ENCODE measurements at regions not wholly inside any gene's neighbourhood (a gene's known extent, or its start where the extent isn't known, plus 50 kb on each side); places are given as distances from the start of the nearest gene placed in this dataset.

DNA sequence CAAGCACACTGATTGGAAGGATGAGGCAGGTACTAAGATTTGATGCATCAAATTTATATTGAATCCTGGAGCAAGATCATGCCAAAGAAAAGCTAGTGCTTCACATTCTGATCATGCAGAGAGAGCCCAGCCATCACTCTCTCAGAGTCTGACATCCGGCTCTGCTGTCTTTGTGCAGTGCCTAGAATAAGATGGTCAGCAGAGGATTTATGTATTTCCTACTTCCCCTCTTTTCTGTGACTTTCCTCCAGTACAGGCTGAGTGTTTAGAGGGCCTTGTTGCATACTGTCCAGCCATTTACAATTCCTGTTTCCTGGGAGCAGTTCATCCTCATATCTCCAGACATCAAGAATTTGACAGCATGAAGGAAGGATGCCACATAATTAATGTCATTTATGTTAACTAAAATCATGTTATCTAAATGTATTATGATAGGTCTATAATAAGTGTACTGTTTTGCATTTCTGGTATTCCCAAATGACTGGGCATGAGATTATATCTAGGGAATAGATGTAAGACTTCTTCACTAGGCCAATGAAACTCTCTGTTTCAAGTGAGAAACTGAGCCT, 167.6 kb downstream of the EPM2A start:
- TF ChIP-seq, protein P1, sequence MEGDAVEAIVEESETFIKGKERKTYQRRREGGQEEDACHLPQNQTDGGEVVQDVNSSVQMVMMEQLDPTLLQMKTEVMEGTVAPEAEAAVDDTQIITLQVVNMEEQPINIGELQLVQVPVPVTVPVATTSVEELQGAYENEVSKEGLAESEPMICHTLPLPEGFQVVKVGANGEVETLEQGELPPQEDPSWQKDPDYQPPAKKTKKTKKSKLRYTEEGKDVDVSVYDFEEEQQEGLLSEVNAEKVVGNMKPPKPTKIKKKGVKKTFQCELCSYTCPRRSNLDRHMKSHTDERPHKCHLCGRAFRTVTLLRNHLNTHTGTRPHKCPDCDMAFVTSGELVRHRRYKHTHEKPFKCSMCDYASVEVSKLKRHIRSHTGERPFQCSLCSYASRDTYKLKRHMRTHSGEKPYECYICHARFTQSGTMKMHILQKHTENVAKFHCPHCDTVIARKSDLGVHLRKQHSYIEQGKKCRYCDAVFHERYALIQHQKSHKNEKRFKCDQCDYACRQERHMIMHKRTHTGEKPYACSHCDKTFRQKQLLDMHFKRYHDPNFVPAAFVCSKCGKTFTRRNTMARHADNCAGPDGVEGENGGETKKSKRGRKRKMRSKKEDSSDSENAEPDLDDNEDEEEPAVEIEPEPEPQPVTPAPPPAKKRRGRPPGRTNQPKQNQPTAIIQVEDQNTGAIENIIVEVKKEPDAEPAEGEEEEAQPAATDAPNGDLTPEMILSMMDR (conservative IDR thresholded peaks at IDR 0.05) = no peak
- TF ChIP-seq ZFX (IDR thresholded peaks at IDR 0.05) = no peak

Data from C4-2B (cell line).